Neural cell (in vitro differentiated cells): ENCODE measurements at regions not wholly inside any gene's neighbourhood (a gene's known extent, or its start where the extent isn't known, plus 50 kb on each side); places are given as distances from the start of the nearest gene placed in this dataset.

Experiments used
- H2AFZ ChIP-seq: fragments of 200-600, 300-800 bp; sonication (generic), shearing (Covaris generic); 2 replicates; pipeline ENCODE4 v1.6.0; 2014; ENCODE audit warnings: low read depth, mild to moderate bottlenecking, antibody characterized with exemption, low read length, moderate library complexity
- H3F3A ChIP-seq: fragments of 200-600 bp; shearing (Covaris generic); 2 replicates; pipeline ENCODE4 v1.6.1; 2016; ENCODE audit warnings: mild to moderate bottlenecking, moderate library complexity, mixed read lengths, antibody characterized with exemption, low read length; ENCODE audit not compliant: insufficient read depth, poor library complexity, severe bottlenecking
- H3K27ac ChIP-seq: fragments of 200-600, 300-800 bp; sonication (generic), shearing (Covaris generic); 2 replicates; pipeline ENCODE4 v1.5.1; 2014; ENCODE audit warnings: mild to moderate bottlenecking, low read length, moderate library complexity
- H3K27me3 ChIP-seq: fragments of 300-800, 200-600 bp; sonication (generic), shearing (Covaris generic); 2 replicates; pipeline ENCODE4 v1.6.0; 2014; ENCODE audit warnings: mild to moderate bottlenecking, low read depth, low read length, moderate library complexity; ENCODE audit not compliant: insufficient read depth
- H3K36me3 ChIP-seq: fragments of 300-800, 200-600 bp; sonication (generic), shearing (Covaris generic); 2 replicates; pipeline ENCODE4 v1.5.1; 2014; ENCODE audit warnings: mild to moderate bottlenecking, antibody characterized with exemption, low read length, moderate library complexity; ENCODE audit not compliant: insufficient read depth
- H3K4me2 ChIP-seq: fragments of 300-800, 200-600 bp; sonication (generic), shearing (Covaris generic); 2 replicates; pipeline ENCODE4 v1.6.0; 2014; ENCODE audit warnings: mild to moderate bottlenecking, low read length
- H3K4me3 ChIP-seq: fragments of 300-800, 200-600 bp; sonication (generic), shearing (Covaris generic); 2 replicates; pipeline ENCODE4 v1.5.1; 2014; ENCODE audit warnings: mild to moderate bottlenecking, low read length, moderate library complexity
- H3K79me2 ChIP-seq: fragments of 200-600 bp; shearing (Covaris generic); replicated peaks from 2 replicates; pipeline ENCODE4 v1.6.0; 2014; ENCODE audit warnings: mild to moderate bottlenecking, low read length, moderate library complexity; ENCODE audit not compliant: insufficient read depth
- H3K9ac ChIP-seq: fragments of 300-800, 200-600 bp; sonication (generic), shearing (Covaris generic); 2 replicates; pipeline ENCODE4 v1.6.1; 2016; ENCODE audit warnings: mild to moderate bottlenecking, low read length, mixed read lengths
- H3K9me2 ChIP-seq: fragments of 200-600 bp; shearing (Covaris generic); 2 replicates; pipeline ENCODE4 v1.6.1; 2016; ENCODE audit warnings: mild to moderate bottlenecking, low read length, mixed read lengths; ENCODE audit not compliant: insufficient read depth
- H3K9me3 ChIP-seq: fragments of 200-600, 300-800 bp; sonication (generic), shearing (Covaris generic); 2 replicates; pipeline ENCODE4 v1.6.1; 2016; ENCODE audit warnings: mild to moderate bottlenecking, mixed run types, low read length, moderate library complexity, mixed read lengths
- H4K20me1 ChIP-seq: fragments of 200-600 bp; shearing (Covaris generic); 2 replicates; pipeline ENCODE4 v1.6.1; 2016; ENCODE audit warnings: mild to moderate bottlenecking, mixed run types; ENCODE audit not compliant: insufficient read depth
- CTCF ChIP-seq: fragments of 450-650 bp; IDR thresholded peaks from 2 replicates; pipeline ENCODE4 v1.5.1; 2014; ENCODE audit warnings: antibody characterized with exemption, mild to moderate bottlenecking, moderate library complexity; ENCODE audit not compliant: poor library complexity, severe bottlenecking
- EP300 ChIP-seq: fragments of 450-650 bp; conservative IDR thresholded peaks from 2 replicates; pipeline ENCODE4 v1.6.1; 2014; ENCODE audit warnings: antibody characterized with exemption, mild to moderate bottlenecking, moderate library complexity; ENCODE audit not compliant: poor library complexity, severe bottlenecking
- EZH2 ChIP-seq: fragments of 200-600, 300-800 bp; shearing (Covaris generic), sonication (generic); IDR thresholded peaks from 2 replicates; pipeline ENCODE4 v1.6.1; 2014; ENCODE audit warnings: antibody characterized with exemption, low read length, borderline replicate concordance, mild to moderate bottlenecking; ENCODE audit not compliant: insufficient read depth, poor library complexity, severe bottlenecking
- MXI1 ChIP-seq: fragments of 450-650 bp; conservative IDR thresholded peaks from 2 replicates; pipeline ENCODE4 v1.6.1; 2014; ENCODE audit warnings: antibody characterized with exemption, mild to moderate bottlenecking; ENCODE audit not compliant: poor library complexity, severe bottlenecking
- POLR2AphosphoS5 ChIP-seq: IDR thresholded peaks from 2 replicates; pipeline ENCODE4 v1.6.1; 2012
- RAD21 ChIP-seq: fragments of 450-650 bp; conservative IDR thresholded peaks from 2 replicates; pipeline ENCODE4 v1.6.1; 2014; ENCODE audit warnings: antibody characterized with exemption, mild to moderate bottlenecking, moderate library complexity
- REST ChIP-seq: IDR thresholded peaks from 2 replicates; pipeline ENCODE4 v1.6.1; 2012; ENCODE audit warnings: borderline replicate concordance
- SMC3 ChIP-seq: fragments of 450-650 bp; conservative IDR thresholded peaks from 2 replicates; pipeline ENCODE4 v1.6.1; 2014; ENCODE audit warnings: antibody characterized with exemption, mild to moderate bottlenecking, moderate library complexity; ENCODE audit not compliant: poor library complexity
- TAF1 ChIP-seq: IDR thresholded peaks from 2 replicates; pipeline ENCODE4 v1.6.1; 2012; ENCODE audit warnings: low read depth

- Histone ChIP-seq H3K27ac (no peak overlapping the region), H3K4me3 (no peak overlapping the region)
- no peak for TF ChIP-seq RAD21
- TF ChIP-seq EP300 = no peak
- TF ChIP-seq SMC3 = no peak
- no peak for TF ChIP-seq REST
- TF ChIP-seq CTCF = no peak
- no peak for TF ChIP-seq TAF1
- no peak for TF ChIP-seq POLR2AphosphoS5
- TF ChIP-seq MXI1 = no peak
- no peak for TF ChIP-seq EZH2
Observed at GRCh38 chr12:132407451-132407961, 78.1 kb upstream of the GALNT9 start.

GRCh38 chr12:132406493-132407450 is 77.4 kb upstream of the GALNT9 start:
- Histone ChIP-seq H3K36me3 (no peaks in the 10 kb centered on the region), H3K9me3 (no peaks in the 10 kb centered on the region), H3F3A (no peaks in the 10 kb centered on the region), H3K27ac (no peak overlapping the region), H3K9ac (no peak overlapping the region), H3K9me2 (no peaks in the 10 kb centered on the region), H2AFZ (no peak overlapping the region), H3K27me3 (no peaks in the 10 kb centered on the region), H3K79me2 (no peaks in the 10 kb centered on the region), H4K20me1 (no peaks in the 10 kb centered on the region), H3K4me2 (no peak overlapping the region), H3K4me3 (no peak overlapping the region)
- no peak for TF ChIP-seq EZH2
- no peak for TF ChIP-seq SMC3
- no peak for TF ChIP-seq RAD21
- TF ChIP-seq POLR2AphosphoS5 = no peak
- TF ChIP-seq REST = no peak
- no peak for TF ChIP-seq MXI1
- TF ChIP-seq EP300 = no peak
- TF ChIP-seq CTCF = no peak
- no peak for TF ChIP-seq TAF1

More at GRCh38 chr12:132407451-132407961, 78.1 kb upstream of the GALNT9 start:
- Histone ChIP-seq H3K9me2 (no peaks in the 10 kb centered on the region), H3K36me3 (no peaks in the 10 kb centered on the region), H3K27me3 (no peaks in the 10 kb centered on the region), H3K79me2 (no peaks in the 10 kb centered on the region), H3K4me2 (no peak overlapping the region), H3F3A (no peaks in the 10 kb centered on the region), H4K20me1 (no peaks in the 10 kb centered on the region), H3K9me3 (no peaks in the 10 kb centered on the region), H3K9ac (no peak overlapping the region), H2AFZ (no peak overlapping the region)
